ENCODE measurements at regions not wholly inside any gene's neighbourhood (a gene's known extent, or its start where the extent isn't known, plus 50 kb on each side); places are given as distances from the start of the nearest gene placed in this dataset.

- TF ChIP-seq CTCF (IDR thresholded peaks at IDR 0.05) (no peak), POLR2A (IDR thresholded peaks at IDR 0.05) (no peak)
Observed at GRCh38 chr15:35691891-35692867, 146.2 kb upstream of the DPH6 start.

Data from esophagus squamous epithelium (tissue), 4 donors.